ENCODE measurements at regions not wholly inside any gene's neighbourhood (a gene's known extent, or its start where the extent isn't known, plus 50 kb on each side); places are given as distances from the start of the nearest gene placed in this dataset.

GRCh38 chr13:87884884-87885283 is 213.7 kb downstream of the SLITRK5 start:
- intact Hi-C loops (cut with DNase I) = no loop called here
- no peak for DNase-seq
- 23 to 31% methylated on average over 5 of the region's 5 CpGs for WGBS, 2 donors

GRCh38 chr13:87887459-87888123 is 216.4 kb downstream of the SLITRK5 start:
- ATAC-seq = no peak

More at GRCh38 chr13:87884884-87885283, 213.7 kb downstream of the SLITRK5 start:
- no peak overlapping the region for H3K27ac ChIP-seq
- H3K4me3 ChIP-seq = no peak overlapping the region
- TF ChIP-seq, protein P1, sequence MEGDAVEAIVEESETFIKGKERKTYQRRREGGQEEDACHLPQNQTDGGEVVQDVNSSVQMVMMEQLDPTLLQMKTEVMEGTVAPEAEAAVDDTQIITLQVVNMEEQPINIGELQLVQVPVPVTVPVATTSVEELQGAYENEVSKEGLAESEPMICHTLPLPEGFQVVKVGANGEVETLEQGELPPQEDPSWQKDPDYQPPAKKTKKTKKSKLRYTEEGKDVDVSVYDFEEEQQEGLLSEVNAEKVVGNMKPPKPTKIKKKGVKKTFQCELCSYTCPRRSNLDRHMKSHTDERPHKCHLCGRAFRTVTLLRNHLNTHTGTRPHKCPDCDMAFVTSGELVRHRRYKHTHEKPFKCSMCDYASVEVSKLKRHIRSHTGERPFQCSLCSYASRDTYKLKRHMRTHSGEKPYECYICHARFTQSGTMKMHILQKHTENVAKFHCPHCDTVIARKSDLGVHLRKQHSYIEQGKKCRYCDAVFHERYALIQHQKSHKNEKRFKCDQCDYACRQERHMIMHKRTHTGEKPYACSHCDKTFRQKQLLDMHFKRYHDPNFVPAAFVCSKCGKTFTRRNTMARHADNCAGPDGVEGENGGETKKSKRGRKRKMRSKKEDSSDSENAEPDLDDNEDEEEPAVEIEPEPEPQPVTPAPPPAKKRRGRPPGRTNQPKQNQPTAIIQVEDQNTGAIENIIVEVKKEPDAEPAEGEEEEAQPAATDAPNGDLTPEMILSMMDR (IDR thresholded peaks at IDR 0.05) = no peak
- ATAC-seq = peak in 3 of 8 donors; percentile 48 to 59 (median 49)
- no peaks in the 10 kb centered on the region for H3K4me1 ChIP-seq
- no peaks in the 10 kb centered on the region for H3K36me3 ChIP-seq
- no peaks in the 10 kb centered on the region for H3K27me3 ChIP-seq
- H3K9me3 ChIP-seq = peaks cover 0 to 3% (median 0%) of the 10 kb centered on the region in 11 donors

DNA sequence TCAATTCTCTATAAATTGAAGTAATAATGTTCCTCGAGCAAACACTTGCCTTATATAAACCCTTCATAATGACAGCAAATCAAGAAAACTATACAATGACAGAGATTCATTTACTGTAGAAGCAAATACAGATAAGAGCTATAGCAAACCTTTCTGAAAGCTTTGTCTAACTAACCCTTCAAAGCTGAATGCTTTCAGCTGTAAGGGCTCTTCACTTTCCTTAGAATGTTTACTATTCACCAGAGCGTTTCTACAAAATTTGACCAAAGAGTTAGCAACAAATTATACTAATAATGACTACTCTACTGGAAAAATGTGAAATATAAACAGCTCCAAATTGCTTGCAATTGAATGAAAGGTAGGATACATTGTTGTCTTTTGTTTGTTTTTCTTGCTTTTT is 218.1 kb downstream of the SLITRK5 start:
- no peak for ATAC-seq
- no peaks in the 10 kb centered on the region for H3K36me3 ChIP-seq
- H3K27ac ChIP-seq = no peak overlapping the region
- 61 to 62% methylated on average over 2 of the region's 2 CpGs for WGBS, 2 donors
- peaks cover 0 to 14% (median 0%) of the 10 kb centered on the region in 11 donors for H3K9me3 ChIP-seq
- intact Hi-C loops (cut with DNase I) = no loop called here
- H3K27me3 ChIP-seq = no peaks in the 10 kb centered on the region
- TF ChIP-seq, protein P1 (IDR thresholded peaks at IDR 0.05) = no peak
- no peak for DNase-seq
- no peak overlapping the region for H3K4me3 ChIP-seq
- H3K4me1 ChIP-seq = no peaks in the 10 kb centered on the region

More at GRCh38 chr13:87887459-87888123, 216.4 kb downstream of the SLITRK5 start:
- TF ChIP-seq, protein P1 (IDR thresholded peaks at IDR 0.05) = no peak
- 81 to 90% methylated on average over 6 of the region's 6 CpGs for WGBS, 2 donors
- H3K9me3 ChIP-seq = peaks cover 0 to 14% (median 0%) of the 10 kb centered on the region in 11 donors
- H3K36me3 ChIP-seq = no peaks in the 10 kb centered on the region
- H3K4me3 ChIP-seq = no peak overlapping the region
- intact Hi-C loops (cut with DNase I) = no loop called here
- no peak for DNase-seq
- no peaks in the 10 kb centered on the region for H3K4me1 ChIP-seq
- no peaks in the 10 kb centered on the region for H3K27me3 ChIP-seq
- no peak overlapping the region for H3K27ac ChIP-seq

- Histone ChIP-seq H3K27me3 (no peaks in the 10 kb centered on the region), H3K36me3 (no peaks in the 10 kb centered on the region), H3K27ac (no peak overlapping the region), H3K4me3 (no peak overlapping the region), H3K4me1 (no peaks in the 10 kb centered on the region), H3K9me3 (peaks cover 0 to 15% (median 0%) of the 10 kb centered on the region in 11 donors)
- no peak for DNase-seq
- intact Hi-C loops (cut with DNase I) = no loop called here
- ATAC-seq = no peak
- TF ChIP-seq, protein P1 (IDR thresholded peaks at IDR 0.05) = no peak
Observed at GRCh38 chr13:87893186-87893585, 222.0 kb downstream of the SLITRK5 start.

Measured in heart right ventricle (tissue), 16 donors.